Hepatocyte (in vitro differentiated cells): ENCODE measurements at regions not wholly inside any gene's neighbourhood (a gene's known extent, or its start where the extent isn't known, plus 50 kb on each side); places are given as distances from the start of the nearest gene placed in this dataset.

Source experiments
- EZH2 ChIP-seq: fragments of 200-600 bp; sonication (generic); IDR thresholded peaks from 2 replicates; pipeline ENCODE4 v1.6.1; 2016; ENCODE audit warnings: antibody characterized with exemption, mild to moderate bottlenecking, borderline replicate concordance
- EZH2phosphoT487 ChIP-seq: fragments of 200-600 bp; sonication (generic); IDR thresholded peaks from one replicate; pipeline ENCODE4 v1.6.1; 2018; ENCODE audit warnings: antibody characterized with exemption, mild to moderate bottlenecking, low read depth, moderate library complexity; ENCODE audit not compliant: unreplicated experiment, severe bottlenecking
- TF ChIP-seq, protein P1 (sequence below): fragments of 200-600 bp; sonication (generic); IDR thresholded peaks from 2 replicates; pipeline ENCODE4 v1.5.1; 2016; ENCODE audit warnings: antibody characterized with exemption, mild to moderate bottlenecking; ENCODE audit not compliant: poor library complexity

DNA sequence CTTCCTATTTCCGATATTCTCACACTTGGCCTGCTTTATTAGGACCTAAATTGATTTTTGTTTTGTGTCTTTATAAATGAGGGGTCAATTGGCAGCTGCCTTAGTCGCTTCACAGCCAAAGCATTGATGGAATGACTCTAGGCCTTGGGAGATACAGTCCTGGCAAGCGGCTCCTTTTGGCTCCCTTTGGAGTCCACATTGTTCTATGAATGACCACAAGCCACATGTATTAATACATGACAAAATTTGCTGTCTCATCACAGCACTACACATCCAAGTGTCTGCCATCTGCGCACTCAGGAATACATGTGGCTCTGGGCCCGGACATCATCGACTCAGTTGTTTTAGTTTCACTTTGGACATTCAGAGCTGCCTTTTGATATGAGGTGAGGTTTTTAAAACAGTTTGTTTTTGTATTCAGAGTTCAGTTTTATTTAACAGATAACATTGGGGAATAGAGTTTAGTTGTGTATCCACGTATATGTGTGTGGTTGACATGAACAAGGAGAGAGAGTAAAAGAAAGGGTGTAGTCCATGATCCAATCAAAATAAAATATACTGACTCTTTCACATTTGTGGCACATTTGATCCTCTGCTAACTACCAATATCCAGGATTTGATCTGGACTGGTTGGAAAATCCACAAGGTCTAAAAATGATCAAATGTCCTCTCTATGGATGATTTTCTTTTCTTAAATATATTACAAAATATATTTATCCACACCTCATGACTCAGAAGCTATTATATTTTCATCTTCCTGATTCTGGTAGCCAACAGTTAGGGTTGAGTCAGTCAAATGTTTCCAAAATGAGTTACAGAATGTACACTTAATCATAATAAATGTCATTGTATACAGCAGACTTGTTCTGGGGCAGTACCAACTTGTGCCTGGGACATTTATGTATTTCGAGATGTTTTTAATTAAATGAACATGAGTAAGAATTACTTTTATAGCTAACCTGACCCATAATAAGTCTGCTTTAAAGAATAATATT lies 114.0 kb upstream of the MTAP start:
- TF ChIP-seq, protein P1, sequence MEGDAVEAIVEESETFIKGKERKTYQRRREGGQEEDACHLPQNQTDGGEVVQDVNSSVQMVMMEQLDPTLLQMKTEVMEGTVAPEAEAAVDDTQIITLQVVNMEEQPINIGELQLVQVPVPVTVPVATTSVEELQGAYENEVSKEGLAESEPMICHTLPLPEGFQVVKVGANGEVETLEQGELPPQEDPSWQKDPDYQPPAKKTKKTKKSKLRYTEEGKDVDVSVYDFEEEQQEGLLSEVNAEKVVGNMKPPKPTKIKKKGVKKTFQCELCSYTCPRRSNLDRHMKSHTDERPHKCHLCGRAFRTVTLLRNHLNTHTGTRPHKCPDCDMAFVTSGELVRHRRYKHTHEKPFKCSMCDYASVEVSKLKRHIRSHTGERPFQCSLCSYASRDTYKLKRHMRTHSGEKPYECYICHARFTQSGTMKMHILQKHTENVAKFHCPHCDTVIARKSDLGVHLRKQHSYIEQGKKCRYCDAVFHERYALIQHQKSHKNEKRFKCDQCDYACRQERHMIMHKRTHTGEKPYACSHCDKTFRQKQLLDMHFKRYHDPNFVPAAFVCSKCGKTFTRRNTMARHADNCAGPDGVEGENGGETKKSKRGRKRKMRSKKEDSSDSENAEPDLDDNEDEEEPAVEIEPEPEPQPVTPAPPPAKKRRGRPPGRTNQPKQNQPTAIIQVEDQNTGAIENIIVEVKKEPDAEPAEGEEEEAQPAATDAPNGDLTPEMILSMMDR, result no peak
- TF ChIP-seq EZH2, result no peak
- no peak for TF ChIP-seq EZH2phosphoT487
